ENCODE measurements at regions not wholly inside any gene's neighbourhood (a gene's known extent, or its start where the extent isn't known, plus 50 kb on each side); places are given as distances from the start of the nearest gene placed in this dataset.

DNA sequence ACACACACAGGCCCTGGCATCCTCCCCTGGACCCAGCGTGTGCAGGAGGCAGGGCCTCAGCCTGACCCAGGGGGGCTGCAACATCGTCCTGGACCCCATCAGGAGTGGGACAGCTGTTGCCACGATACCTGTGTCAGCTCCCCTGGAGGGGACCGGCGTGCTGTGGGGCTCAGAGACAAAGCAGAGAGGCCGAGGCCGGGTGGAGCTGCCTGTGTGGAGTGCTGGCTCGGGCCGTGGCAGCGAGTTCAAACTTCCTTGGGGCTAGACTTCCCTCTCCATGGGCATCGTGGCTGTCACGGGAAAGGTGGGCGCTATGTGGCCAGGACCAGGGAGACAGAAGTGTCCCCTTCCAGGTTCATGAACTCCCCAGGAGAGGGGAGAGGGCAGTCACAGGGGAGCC is 155.0 kb upstream of the SFSWAP start:
- Histone ChIP-seq H4K8ac (ENCODE audit: extremely low read depth, insufficient read depth, low read length) (no peak overlapping the region), H3K9ac (replicated peaks in 1 of 4; ENCODE audit: extremely low read depth in 1 of 4, low read depth in 3 of 4, low read length in 3 of 4) (no peak overlapping the region; a peak in 1 of 7 replicates), H2AFZ (ENCODE audit: low read length) (no peak overlapping the region), H3K9me3 (ENCODE audit: insufficient read depth in 2 of 2, low read depth in 1 of 2, low read length in 1 of 2) (no peaks in the 10 kb centered on the region), H3K79me1 (ENCODE audit: low read depth, low read length) (no peaks in the 10 kb centered on the region), H3K4ac (replicated peaks; ENCODE audit: insufficient read length, low read depth, low read length) (no peak overlapping the region), H3K4me2 (ENCODE audit: insufficient read depth in 1 of 2, low read depth in 2 of 2, low read length in 2 of 2) (no peak overlapping the region), H2BK12ac (ENCODE audit: low read depth, low read length) (no peak overlapping the region; the same call in 1 of the 2 replicates), H3K79me2 (ENCODE audit: control insufficient read depth in 1 of 2, insufficient read depth in 2 of 2, low read length in 2 of 2) (no peaks in the 10 kb centered on the region), H4K5ac (ENCODE audit: insufficient read length, low read depth, low read length) (no peak overlapping the region), H3K4me3 (ENCODE audit: extremely low read depth in 1 of 4, insufficient read depth in 2 of 4, low read depth in 3 of 4, low read length in 4 of 4) (no peak overlapping the region), H3K36me3 (ENCODE audit: control insufficient read depth in 2 of 4, insufficient read depth in 4 of 4, low read length in 3 of 4) (no peaks in the 10 kb centered on the region), H2BK5ac (ENCODE audit: low read depth, low read length) (no peak overlapping the region), H3K27ac (ENCODE audit: low read depth, low read length) (no peak overlapping the region), H3K4me1 (replicated peaks in 1 of 4; ENCODE audit: control insufficient read depth in 3 of 4, insufficient read depth in 4 of 4, low read length in 3 of 4) (peaks cover 4 to 10% (median 5%) of the 10 kb centered on the region in 4 experiments; a peak in 5 of 7 replicates), H3K27me3 (replicated peaks in 1 of 4; ENCODE audit: control insufficient read depth in 3 of 4, extremely low read depth in 1 of 4, insufficient read depth in 3 of 4, low read length in 3 of 4) (no peaks in the 10 kb centered on the region; a peak in 1 of 7 replicates), H3K56ac (replicated peaks; ENCODE audit: insufficient read length, low read depth, low read length) (no peak overlapping the region), H3K14ac (ENCODE audit: insufficient read length) (no peak overlapping the region), H3K18ac (ENCODE audit: extremely low read depth, low read length) (no peak overlapping the region; the same call in 1 of the 2 replicates), H4K91ac (replicated peaks; ENCODE audit: insufficient read length, low read length) (no peak overlapping the region), H2BK15ac (ENCODE audit: low read length) (no peak overlapping the region), H3K23me2 (ENCODE audit: low read depth, low read length) (no peaks in the 10 kb centered on the region), H4K20me1 (replicated peaks in 1 of 2; ENCODE audit: control insufficient read depth in 1 of 2, insufficient read depth in 2 of 2, low read length in 2 of 2) (no peaks in the 10 kb centered on the region), H3K23ac (ENCODE audit: insufficient read length) (no peak overlapping the region), H2AK5ac (ENCODE audit: low read depth, low read length) (no peak overlapping the region), H2BK20ac (ENCODE audit: low read length) (peak overlapping the region; percentile 18; the same call in 1 of the 2 replicates), H2BK120ac (replicated peaks; ENCODE audit: low read depth, low read length) (no peak overlapping the region)
- no peak for FAIRE-seq
- TF ChIP-seq GTF2F1 (IDR thresholded peaks at IDR 0.05; ENCODE audit: borderline replicate concordance, low read depth, low read length) (no peak), NRF1 (IDR thresholded peaks at IDR 0.05; ENCODE audit: low read depth, low read length) (no peak), SP4 (IDR thresholded peaks at IDR 0.05; ENCODE audit: low read length) (no peak), CTBP2 (IDR thresholded peaks at IDR 0.05; ENCODE audit: borderline replicate concordance, insufficient read depth, insufficient read length, low read length) (no peak), JUND (IDR thresholded peaks at IDR 0.05; ENCODE audit: low read length) (no peak), RFX5 (IDR thresholded peaks at IDR 0.05; ENCODE audit: borderline replicate concordance, low read depth, low read length) (no peak), SUZ12 (IDR thresholded peaks at IDR 0.05; ENCODE audit: low read length) (no peak)
- POLR2A ChIA-PET (ENCODE audit: partially characterized antibody), result no interaction called here
- CTCF ChIA-PET (ENCODE audit: partially characterized antibody), result interaction anchor here (1.1 to 1.5 kb wide), 2 partner anchors 9 to 639 kb away, joined by 3 read pairs; no protein-coding TSS in a partner anchor
- no peak for DNase-seq (ENCODE audit: low read depth in 1 of 2, low spot score in 2 of 2)
- WGBS, 2 experiments (ENCODE audit: extremely low coverage in 1 of 2, insufficient coverage in 1 of 2, insufficient read length in 1 of 2, insufficient replicate concordance in 2 of 2, low coverage in 1 of 2, low lambda C conversion rate in 2 of 2, missing lambda C conversion rate in 1 of 2), result 82% methylated on average over 7 of the region's 13 CpGs; no CpG with 5 or more reads in 1 of the 2 experiments

Measured in H1 (cell line).